SK-N-SH (cell line): ENCODE measurements at regions not wholly inside any gene's neighbourhood (a gene's known extent, or its start where the extent isn't known, plus 50 kb on each side); places are given as distances from the start of the nearest gene placed in this dataset.

ENCODE experiments used
- CTCF ChIA-PET: fragments of 300-600, 350-600 bp; formaldehyde crosslinking; extraction: SDS; loops from one replicate; lab custom pipeline; 2021; lab: Yijun Ruan, JAX
- POLR2A ChIA-PET: fragments of 350-600 bp; sonication (Branson Sonifier 250); formaldehyde crosslinking; extraction: SDS; loops from one replicate; lab custom pipeline; 2020; ENCODE audit warnings: antibody characterized with exemption, inconsistent platforms; lab: Yijun Ruan, JAX
- DNase-seq: peaks from one replicate; pipeline ENCODE4 v3.0.0; 2012
- H2AFZ ChIP-seq: fragments of 200-600 bp; sonication (generic); 2 replicates; pipeline ENCODE4 v1.8.1; 2016; ENCODE audit warnings: antibody characterized with exemption, mild to moderate bottlenecking, low read depth
- H3F3A ChIP-seq: fragments of 200-600 bp; sonication (generic); replicated peaks from 2 replicates; pipeline ENCODE3; 2016; ENCODE audit warnings: antibody characterized with exemption, mild to moderate bottlenecking; ENCODE audit not compliant: insufficient read depth
- H3K27ac ChIP-seq, 2 experiments: fragments of 200-500 bp in 1 of 2; fragments of 200-600 bp in 1 of 2; sonication (Bioruptor generic) in 1 of 2; sonication (generic), shearing (Covaris generic) in 1 of 2; 2 replicates each; pipeline versions ENCODE4 v1.5.1 to v1.6.1; 2014 to 2016; ENCODE audit warnings: low read depth in 2 of 2, inconsistent platforms in 1 of 2, low read length in 1 of 2, mild to moderate bottlenecking in 1 of 2, mixed read lengths in 1 of 2
- H3K27me3 ChIP-seq: fragments of 200-600 bp; sonication (generic), shearing (Covaris generic); 2 replicates; pipeline ENCODE4 v1.6.1; 2016; ENCODE audit warnings: mixed run types; ENCODE audit not compliant: insufficient read depth
- H3K36me3 ChIP-seq, 2 experiments: fragments of 200-500 bp in 1 of 2; fragments of 200-600 bp in 1 of 2; sonication (Bioruptor generic) in 1 of 2; sonication (generic) in 1 of 2; replicated peaks in 1 of 2; 2 replicates each; pipeline versions ENCODE3 to v1.5.1; 2014 to 2016; ENCODE audit warnings: low read length in 1 of 2, mild to moderate bottlenecking in 1 of 2; ENCODE audit not compliant: insufficient read depth in 2 of 2, control insufficient read depth in 1 of 2
- H3K4me1 ChIP-seq, 2 experiments: fragments of 200-500 bp in 1 of 2; fragments of 200-600 bp in 1 of 2; sonication (Bioruptor generic) in 1 of 2; sonication (generic), shearing (Covaris generic) in 1 of 2; 2 replicates each; pipeline versions ENCODE4 v1.5.1 to v1.6.1; 2014 to 2016; ENCODE audit warnings: low read depth in 1 of 2, low read length in 1 of 2, mixed run types in 1 of 2; ENCODE audit not compliant: insufficient read depth in 2 of 2, control insufficient read depth in 1 of 2
- H3K4me2 ChIP-seq: fragments of 200-600 bp; sonication (generic), shearing (Covaris generic); 2 replicates; pipeline ENCODE4 v1.6.1; 2017; ENCODE audit warnings: mixed run types
- H3K4me3 ChIP-seq, 2 experiments: fragments of 200-500 bp in 1 of 2; fragments of 200-600 bp in 1 of 2; sonication (Bioruptor generic) in 1 of 2; sonication (generic), shearing (Covaris generic) in 1 of 2; 2 replicates each; pipeline versions ENCODE4 v1.5.1 to v1.8.1; 2014 to 2016; ENCODE audit warnings: low read depth in 2 of 2, inconsistent platforms in 1 of 2, low read length in 1 of 2, mild to moderate bottlenecking in 1 of 2, mixed read lengths in 1 of 2, moderate library complexity in 1 of 2
- H3K79me2 ChIP-seq: fragments of 200-600 bp; sonication (generic); 2 replicates; pipeline ENCODE4 v1.8.1; 2017; ENCODE audit warnings: mild to moderate bottlenecking; ENCODE audit not compliant: insufficient read depth
- H3K9ac ChIP-seq: fragments of 200-600 bp; sonication (generic); 2 replicates; pipeline ENCODE4 v1.6.1; 2017; ENCODE audit warnings: mixed run types
- H3K9me2 ChIP-seq: fragments of 200-600 bp; sonication (generic); 2 replicates; pipeline ENCODE4 v1.6.1; 2017; ENCODE audit warnings: mixed run types
- H3K9me3 ChIP-seq: fragments of 200-600 bp; sonication (generic); 2 replicates; pipeline ENCODE4 v1.6.1; 2017; ENCODE audit warnings: mixed run types, mild to moderate bottlenecking, moderate library complexity
- H4K20me1 ChIP-seq: fragments of 200-600 bp; sonication (generic); 2 replicates; pipeline ENCODE4 v1.6.1; 2017; ENCODE audit warnings: mild to moderate bottlenecking, mixed run types; ENCODE audit not compliant: insufficient read depth
- CHD2 ChIP-seq: fragments of 150-350 bp; IDR thresholded peaks from 2 replicates; pipeline ENCODE4 v1.6.1; 2018; ENCODE audit warnings: low read length; ENCODE audit not compliant: partially characterized antibody
- ELF1 ChIP-seq: IDR thresholded peaks from 2 replicates; pipeline ENCODE4 v1.4.0; 2012
- GATA2 ChIP-seq: sonication (generic); formaldehyde crosslinking; IDR thresholded peaks from 2 replicates; pipeline ENCODE4 v1.5.0; 2020; ENCODE audit warnings: mild to moderate bottlenecking, missing genetic modification reagents
- JUND ChIP-seq: IDR thresholded peaks from 2 replicates; pipeline ENCODE4 v1.4.0; 2012
- MEF2A ChIP-seq: IDR thresholded peaks from 2 replicates; pipeline ENCODE4 v1.4.0; 2012; ENCODE audit warnings: low read depth, borderline replicate concordance
- MXI1 ChIP-seq: IDR thresholded peaks from 2 replicates; pipeline ENCODE4 v1.6.1; 2012; ENCODE audit warnings: mild to moderate bottlenecking, low read depth, low read length, improper control_type of control experiment
- NFIC ChIP-seq: IDR thresholded peaks from 2 replicates; pipeline ENCODE4 v1.4.0; 2012; ENCODE audit warnings: borderline replicate concordance
- NRF1 ChIP-seq: IDR thresholded peaks from 2 replicates; pipeline ENCODE4 v1.6.1; 2012; ENCODE audit warnings: low read depth, mild to moderate bottlenecking, low read length
- POLR2AphosphoS5 ChIP-seq: IDR thresholded peaks from 2 replicates; pipeline ENCODE4 v1.6.1; 2012; ENCODE audit warnings: low read depth, low read length
- RFX5 ChIP-seq: IDR thresholded peaks from 2 replicates; pipeline ENCODE4 v1.6.1; 2012; ENCODE audit warnings: mild to moderate bottlenecking, improper control_type of control experiment, low read length
- RXRA ChIP-seq: IDR thresholded peaks from 2 replicates; pipeline ENCODE4 v1.4.0; 2012; ENCODE audit warnings: low read depth, mild to moderate bottlenecking, borderline replicate concordance
- SIN3A ChIP-seq: IDR thresholded peaks from 2 replicates; pipeline ENCODE4 v1.6.1; 2012; ENCODE audit warnings: low read depth, mild to moderate bottlenecking, low read length, moderate library complexity, borderline replicate concordance
- SMC3 ChIP-seq: IDR thresholded peaks from 2 replicates; pipeline ENCODE4 v1.6.1; 2012; ENCODE audit warnings: low read depth, low read length, improper control_type of control experiment
- TCF12 ChIP-seq: IDR thresholded peaks from 2 replicates; pipeline ENCODE4 v1.4.0; 2012
- YY1 ChIP-seq: IDR thresholded peaks from 2 replicates; pipeline ENCODE4 v1.4.0; 2012; ENCODE audit warnings: low read depth, mild to moderate bottlenecking
- WGBS: methylation state at CpG from one replicate; pipeline ENCODE4 v1.1.6; 2017; ENCODE audit warnings: low lambda C conversion rate; 5-methylcytosine and 5-hydroxymethylcytosine counted together
- TF ChIP-seq, protein P1 (sequence below): IDR thresholded peaks from 2 replicates; pipeline ENCODE4 v1.6.1; 2012; ENCODE audit warnings: mild to moderate bottlenecking, low read depth, low read length, moderate library complexity
- TF ChIP-seq, protein P2 (sequence below): IDR thresholded peaks from 2 replicates; pipeline ENCODE4 v1.4.0; 2012; ENCODE audit warnings: low read depth
- TF ChIP-seq, protein P3 (sequence below): IDR thresholded peaks from 2 replicates; pipeline ENCODE4 v1.4.0; 2012; ENCODE audit warnings: low read depth, borderline replicate concordance
- TF ChIP-seq, protein P4 (sequence below): fragments of 150-350 bp; IDR thresholded peaks from 2 replicates; pipeline ENCODE4 v1.6.1; 2016; ENCODE audit warnings: mild to moderate bottlenecking, low read depth, low read length
- TF ChIP-seq, protein P5 (sequence below): fragments of 150-350 bp; IDR thresholded peaks from 2 replicates; pipeline ENCODE4 v1.6.1; 2017; ENCODE audit warnings: antibody characterized with exemption, low read length, low read depth, borderline replicate concordance
- TF ChIP-seq, protein P6 (sequence below): IDR thresholded peaks from 2 replicates; pipeline ENCODE4; 2012

DNA sequence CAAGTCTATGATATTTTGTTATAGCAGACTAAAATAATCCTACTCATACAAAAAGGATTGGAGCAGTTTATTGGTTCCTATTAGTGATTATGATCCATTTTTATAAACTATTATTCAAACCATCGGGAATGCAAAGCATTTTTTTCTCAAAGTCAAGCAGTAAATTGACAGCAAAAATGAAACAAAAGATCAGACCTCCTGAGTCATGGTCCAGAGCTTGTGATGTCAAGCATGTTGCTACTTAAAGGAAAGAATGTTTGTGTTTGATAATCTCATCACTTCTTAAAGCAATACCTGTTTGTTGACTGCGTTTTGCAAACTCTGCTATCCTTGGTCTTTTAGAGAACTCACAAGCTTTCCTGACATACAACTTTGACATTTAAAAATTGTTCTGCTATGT, 204.4 kb downstream of the SAMD5 start:
- Histone ChIP-seq H3K27ac (no peak overlapping the region), H3F3A (no peaks in the 10 kb centered on the region), H3K79me2 (no peaks in the 10 kb centered on the region), H3K9me2 (no peaks in the 10 kb centered on the region), H3K9me3 (no peaks in the 10 kb centered on the region), H2AFZ (no peak overlapping the region), H3K4me3 (no peak overlapping the region), H3K27me3 (no peaks in the 10 kb centered on the region; the same call in 1 of the 2 replicates), H4K20me1 (no peaks in the 10 kb centered on the region), H3K4me2 (no peak overlapping the region), H3K36me3 (no peaks in the 10 kb centered on the region), H3K4me1 (no peaks in the 10 kb centered on the region), H3K9ac (no peak overlapping the region)
- 6% methylated on average over 2 of the region's 2 CpGs for WGBS
- no peak for TF ChIP-seq GATA2 (CRISPR knock-in tag)
- no peak for TF ChIP-seq MEF2A
- no peak for TF ChIP-seq ELF1
- TF ChIP-seq MXI1: no peak
- no peak for TF ChIP-seq RXRA
- TF ChIP-seq, protein P1, sequence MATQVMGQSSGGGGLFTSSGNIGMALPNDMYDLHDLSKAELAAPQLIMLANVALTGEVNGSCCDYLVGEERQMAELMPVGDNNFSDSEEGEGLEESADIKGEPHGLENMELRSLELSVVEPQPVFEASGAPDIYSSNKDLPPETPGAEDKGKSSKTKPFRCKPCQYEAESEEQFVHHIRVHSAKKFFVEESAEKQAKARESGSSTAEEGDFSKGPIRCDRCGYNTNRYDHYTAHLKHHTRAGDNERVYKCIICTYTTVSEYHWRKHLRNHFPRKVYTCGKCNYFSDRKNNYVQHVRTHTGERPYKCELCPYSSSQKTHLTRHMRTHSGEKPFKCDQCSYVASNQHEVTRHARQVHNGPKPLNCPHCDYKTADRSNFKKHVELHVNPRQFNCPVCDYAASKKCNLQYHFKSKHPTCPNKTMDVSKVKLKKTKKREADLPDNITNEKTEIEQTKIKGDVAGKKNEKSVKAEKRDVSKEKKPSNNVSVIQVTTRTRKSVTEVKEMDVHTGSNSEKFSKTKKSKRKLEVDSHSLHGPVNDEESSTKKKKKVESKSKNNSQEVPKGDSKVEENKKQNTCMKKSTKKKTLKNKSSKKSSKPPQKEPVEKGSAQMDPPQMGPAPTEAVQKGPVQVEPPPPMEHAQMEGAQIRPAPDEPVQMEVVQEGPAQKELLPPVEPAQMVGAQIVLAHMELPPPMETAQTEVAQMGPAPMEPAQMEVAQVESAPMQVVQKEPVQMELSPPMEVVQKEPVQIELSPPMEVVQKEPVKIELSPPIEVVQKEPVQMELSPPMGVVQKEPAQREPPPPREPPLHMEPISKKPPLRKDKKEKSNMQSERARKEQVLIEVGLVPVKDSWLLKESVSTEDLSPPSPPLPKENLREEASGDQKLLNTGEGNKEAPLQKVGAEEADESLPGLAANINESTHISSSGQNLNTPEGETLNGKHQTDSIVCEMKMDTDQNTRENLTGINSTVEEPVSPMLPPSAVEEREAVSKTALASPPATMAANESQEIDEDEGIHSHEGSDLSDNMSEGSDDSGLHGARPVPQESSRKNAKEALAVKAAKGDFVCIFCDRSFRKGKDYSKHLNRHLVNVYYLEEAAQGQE: no peak
- TF ChIP-seq JUND: no peak
- no peak for TF ChIP-seq YY1
- TF ChIP-seq, protein P2, sequence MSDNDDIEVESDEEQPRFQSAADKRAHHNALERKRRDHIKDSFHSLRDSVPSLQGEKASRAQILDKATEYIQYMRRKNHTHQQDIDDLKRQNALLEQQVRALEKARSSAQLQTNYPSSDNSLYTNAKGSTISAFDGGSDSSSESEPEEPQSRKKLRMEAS: no peak
- TF ChIP-seq POLR2AphosphoS5: no peak
- TF ChIP-seq TCF12: no peak
- TF ChIP-seq NFIC: no peak
- TF ChIP-seq RFX5: no peak
- TF ChIP-seq, protein P3, sequence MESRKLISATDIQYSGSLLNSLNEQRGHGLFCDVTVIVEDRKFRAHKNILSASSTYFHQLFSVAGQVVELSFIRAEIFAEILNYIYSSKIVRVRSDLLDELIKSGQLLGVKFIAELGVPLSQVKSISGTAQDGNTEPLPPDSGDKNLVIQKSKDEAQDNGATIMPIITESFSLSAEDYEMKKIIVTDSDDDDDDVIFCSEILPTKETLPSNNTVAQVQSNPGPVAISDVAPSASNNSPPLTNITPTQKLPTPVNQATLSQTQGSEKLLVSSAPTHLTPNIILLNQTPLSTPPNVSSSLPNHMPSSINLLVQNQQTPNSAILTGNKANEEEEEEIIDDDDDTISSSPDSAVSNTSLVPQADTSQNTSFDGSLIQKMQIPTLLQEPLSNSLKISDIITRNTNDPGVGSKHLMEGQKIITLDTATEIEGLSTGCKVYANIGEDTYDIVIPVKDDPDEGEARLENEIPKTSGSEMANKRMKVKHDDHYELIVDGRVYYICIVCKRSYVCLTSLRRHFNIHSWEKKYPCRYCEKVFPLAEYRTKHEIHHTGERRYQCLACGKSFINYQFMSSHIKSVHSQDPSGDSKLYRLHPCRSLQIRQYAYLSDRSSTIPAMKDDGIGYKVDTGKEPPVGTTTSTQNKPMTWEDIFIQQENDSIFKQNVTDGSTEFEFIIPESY: no peak
- no peak for DNase-seq
- ChIA-PET POLR2A (no interaction called here), CTCF (no interaction called here)

DNA sequence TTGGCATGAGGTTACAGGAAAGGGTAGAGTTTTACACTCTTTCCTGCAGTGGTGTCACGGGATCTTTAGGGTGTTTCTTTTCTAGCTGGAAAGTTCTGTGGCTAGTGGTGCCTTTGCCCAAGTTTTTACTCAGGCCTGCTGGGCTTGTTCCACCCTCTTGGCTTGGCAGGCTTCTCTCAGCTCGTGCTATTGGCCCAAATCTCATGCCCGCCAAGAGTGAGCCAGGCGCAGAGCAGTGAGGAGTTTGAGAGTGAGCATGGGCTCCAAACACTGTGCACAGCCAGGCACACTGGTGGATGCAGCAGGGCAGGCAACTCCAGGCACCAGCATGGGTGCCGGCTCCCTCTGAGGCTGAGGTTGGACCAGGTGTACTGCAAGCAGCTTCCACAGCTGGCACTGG, 206.5 kb downstream of the SAMD5 start:
- no peaks in the 10 kb centered on the region for H3K36me3 ChIP-seq
- no peaks in the 10 kb centered on the region for H3K79me2 ChIP-seq
- H3K27ac ChIP-seq: no peak overlapping the region
- H4K20me1 ChIP-seq: no peaks in the 10 kb centered on the region
- H3K4me2 ChIP-seq: no peak overlapping the region
- H3K9ac ChIP-seq: no peak overlapping the region
- H2AFZ ChIP-seq: no peak overlapping the region
- no peak for DNase-seq
- ChIA-PET CTCF (no interaction called here), POLR2A (no interaction called here)
- no peaks in the 10 kb centered on the region; the same call in 1 of the 2 replicates for H3K27me3 ChIP-seq
- WGBS: 25% methylated on average over 3 of the region's 5 CpGs
- no peaks in the 10 kb centered on the region for H3K9me2 ChIP-seq
- H3K4me3 ChIP-seq: no peak overlapping the region
- H3K4me1 ChIP-seq: no peaks in the 10 kb centered on the region
- H3F3A ChIP-seq: no peaks in the 10 kb centered on the region
- no peaks in the 10 kb centered on the region for H3K9me3 ChIP-seq
- TF ChIP-seq TCF12 (no peak), CHD2 (no peak), SMC3 (no peak), RFX5 (no peak), POLR2AphosphoS5 (no peak), NFIC (no peak), NRF1 (no peak), SIN3A (no peak)
- TF ChIP-seq, protein P4, sequence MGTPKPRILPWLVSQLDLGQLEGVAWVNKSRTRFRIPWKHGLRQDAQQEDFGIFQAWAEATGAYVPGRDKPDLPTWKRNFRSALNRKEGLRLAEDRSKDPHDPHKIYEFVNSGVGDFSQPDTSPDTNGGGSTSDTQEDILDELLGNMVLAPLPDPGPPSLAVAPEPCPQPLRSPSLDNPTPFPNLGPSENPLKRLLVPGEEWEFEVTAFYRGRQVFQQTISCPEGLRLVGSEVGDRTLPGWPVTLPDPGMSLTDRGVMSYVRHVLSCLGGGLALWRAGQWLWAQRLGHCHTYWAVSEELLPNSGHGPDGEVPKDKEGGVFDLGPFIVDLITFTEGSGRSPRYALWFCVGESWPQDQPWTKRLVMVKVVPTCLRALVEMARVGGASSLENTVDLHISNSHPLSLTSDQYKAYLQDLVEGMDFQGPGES: no peak
- TF ChIP-seq, protein P5, sequence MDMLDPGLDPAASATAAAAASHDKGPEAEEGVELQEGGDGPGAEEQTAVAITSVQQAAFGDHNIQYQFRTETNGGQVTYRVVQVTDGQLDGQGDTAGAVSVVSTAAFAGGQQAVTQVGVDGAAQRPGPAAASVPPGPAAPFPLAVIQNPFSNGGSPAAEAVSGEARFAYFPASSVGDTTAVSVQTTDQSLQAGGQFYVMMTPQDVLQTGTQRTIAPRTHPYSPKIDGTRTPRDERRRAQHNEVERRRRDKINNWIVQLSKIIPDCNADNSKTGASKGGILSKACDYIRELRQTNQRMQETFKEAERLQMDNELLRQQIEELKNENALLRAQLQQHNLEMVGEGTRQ: no peak
- TF ChIP-seq, protein P6, sequence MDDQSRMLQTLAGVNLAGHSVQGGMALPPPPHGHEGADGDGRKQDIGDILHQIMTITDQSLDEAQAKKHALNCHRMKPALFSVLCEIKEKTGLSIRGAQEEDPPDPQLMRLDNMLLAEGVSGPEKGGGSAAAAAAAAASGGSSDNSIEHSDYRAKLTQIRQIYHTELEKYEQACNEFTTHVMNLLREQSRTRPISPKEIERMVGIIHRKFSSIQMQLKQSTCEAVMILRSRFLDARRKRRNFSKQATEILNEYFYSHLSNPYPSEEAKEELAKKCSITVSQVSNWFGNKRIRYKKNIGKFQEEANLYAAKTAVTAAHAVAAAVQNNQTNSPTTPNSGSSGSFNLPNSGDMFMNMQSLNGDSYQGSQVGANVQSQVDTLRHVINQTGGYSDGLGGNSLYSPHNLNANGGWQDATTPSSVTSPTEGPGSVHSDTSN: no peak
- TF ChIP-seq, protein P2: no peak
